ENCODE measurements at regions not wholly inside any gene's neighbourhood (a gene's known extent, or its start where the extent isn't known, plus 50 kb on each side); places are given as distances from the start of the nearest gene placed in this dataset.

DNA sequence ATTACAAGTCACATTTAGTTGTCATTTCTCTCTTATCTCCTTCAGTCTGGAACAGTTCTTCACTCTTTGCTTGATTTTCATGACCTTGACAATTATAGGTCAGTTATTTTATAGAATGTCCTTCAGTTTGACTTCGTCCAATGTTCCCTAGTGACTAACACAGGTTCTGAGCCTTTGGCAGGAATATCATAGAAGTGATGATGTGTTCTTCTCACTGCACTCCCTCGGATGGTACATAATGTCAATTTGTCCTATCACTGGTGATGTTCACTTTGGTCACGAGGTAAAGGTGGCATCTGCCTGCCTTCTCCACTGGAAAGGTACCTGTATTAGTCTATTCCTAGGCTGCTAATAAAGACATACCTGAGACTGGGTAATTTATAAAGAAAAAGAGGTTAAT is 126.0 kb upstream of the PTPN3 start:
- WGBS, 5 donors = 66 to 73% (median 70%) methylated on average over 3 of the region's 3 CpGs
- intact Hi-C loops (cut with DNase I; ENCODE audit: low total_unique reads) = no loop called here

DNA sequence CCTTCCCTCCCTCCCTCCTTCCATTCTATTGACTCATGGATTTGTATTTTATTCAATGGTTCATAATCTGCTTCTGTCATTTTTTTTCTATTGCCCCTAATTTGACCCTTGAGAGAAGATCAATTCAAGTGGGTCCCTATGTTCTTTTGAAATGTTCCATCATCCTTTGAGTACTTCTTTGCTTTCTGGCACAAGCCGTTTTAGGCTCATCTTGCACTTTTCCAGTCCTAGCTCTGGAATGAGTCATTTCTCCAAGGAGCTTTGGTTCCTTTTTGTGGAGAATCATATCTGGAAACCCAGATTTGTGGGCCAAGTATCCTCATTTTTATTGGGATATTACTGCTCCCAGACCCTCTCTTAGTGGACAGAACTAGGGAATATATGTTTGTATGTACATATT is 126.8 kb upstream of the PTPN3 start:
- no peaks in the 10 kb centered on the region for H3K36me3 ChIP-seq
- no peak overlapping the region for H3K27ac ChIP-seq
- H3K4me1 ChIP-seq = no peaks in the 10 kb centered on the region
- no peaks in the 10 kb centered on the region for H3K27me3 ChIP-seq
- intact Hi-C loops (cut with DNase I; ENCODE audit: low total_unique reads) = no loop called here
- TF ChIP-seq, protein P1, sequence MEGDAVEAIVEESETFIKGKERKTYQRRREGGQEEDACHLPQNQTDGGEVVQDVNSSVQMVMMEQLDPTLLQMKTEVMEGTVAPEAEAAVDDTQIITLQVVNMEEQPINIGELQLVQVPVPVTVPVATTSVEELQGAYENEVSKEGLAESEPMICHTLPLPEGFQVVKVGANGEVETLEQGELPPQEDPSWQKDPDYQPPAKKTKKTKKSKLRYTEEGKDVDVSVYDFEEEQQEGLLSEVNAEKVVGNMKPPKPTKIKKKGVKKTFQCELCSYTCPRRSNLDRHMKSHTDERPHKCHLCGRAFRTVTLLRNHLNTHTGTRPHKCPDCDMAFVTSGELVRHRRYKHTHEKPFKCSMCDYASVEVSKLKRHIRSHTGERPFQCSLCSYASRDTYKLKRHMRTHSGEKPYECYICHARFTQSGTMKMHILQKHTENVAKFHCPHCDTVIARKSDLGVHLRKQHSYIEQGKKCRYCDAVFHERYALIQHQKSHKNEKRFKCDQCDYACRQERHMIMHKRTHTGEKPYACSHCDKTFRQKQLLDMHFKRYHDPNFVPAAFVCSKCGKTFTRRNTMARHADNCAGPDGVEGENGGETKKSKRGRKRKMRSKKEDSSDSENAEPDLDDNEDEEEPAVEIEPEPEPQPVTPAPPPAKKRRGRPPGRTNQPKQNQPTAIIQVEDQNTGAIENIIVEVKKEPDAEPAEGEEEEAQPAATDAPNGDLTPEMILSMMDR (IDR thresholded peaks at IDR 0.05) = no peak
- TF ChIP-seq POLR2AphosphoS5 (IDR thresholded peaks at IDR 0.05) = no peak
- TF ChIP-seq EP300 (IDR thresholded peaks at IDR 0.05) = no peak
- TF ChIP-seq POLR2A (IDR thresholded peaks at IDR 0.05) = no peak
- 32 to 88% (median 76%) methylated on average over 1 of the region's 1 CpG for WGBS, 5 donors
- no peak for DNase-seq
- H3K9me3 ChIP-seq = no peaks in the 10 kb centered on the region
- H3K4me3 ChIP-seq = no peak overlapping the region

More for the DNA sequence above, 126.0 kb upstream of the PTPN3 start:
- DNase-seq = no peak
- Histone ChIP-seq H3K9me3 (no peaks in the 10 kb centered on the region), H3K27ac (no peak overlapping the region), H3K4me1 (no peaks in the 10 kb centered on the region), H3K27me3 (no peaks in the 10 kb centered on the region), H3K36me3 (no peaks in the 10 kb centered on the region), H3K4me3 (no peak overlapping the region)
- TF ChIP-seq POLR2AphosphoS5 (IDR thresholded peaks at IDR 0.05) (no peak), POLR2A (IDR thresholded peaks at IDR 0.05) (no peak), EP300 (IDR thresholded peaks at IDR 0.05) (no peak)
- TF ChIP-seq, protein P1 (IDR thresholded peaks at IDR 0.05) = no peak

DNA sequence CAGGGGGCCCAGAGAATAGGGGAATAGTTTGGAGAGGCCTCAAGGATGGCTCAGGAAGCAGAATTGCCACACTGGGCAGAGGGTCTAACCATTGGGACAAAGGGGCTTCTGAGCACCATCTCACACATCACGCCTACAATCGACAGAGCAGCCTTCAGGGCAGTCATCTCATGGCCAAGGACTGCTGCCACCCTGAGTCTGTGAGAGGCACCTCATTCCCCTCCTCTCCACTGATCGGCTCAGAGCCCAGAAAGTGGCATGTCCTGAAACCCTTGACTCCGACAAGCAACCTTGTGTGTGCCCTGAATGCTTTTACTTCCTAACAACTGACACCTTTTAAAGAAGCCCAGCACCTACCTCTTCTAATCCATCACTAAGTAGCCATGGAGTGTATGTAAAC is 128.9 kb upstream of the PTPN3 start:
- TF ChIP-seq EP300 (IDR thresholded peaks at IDR 0.05) (no peak), POLR2AphosphoS5 (IDR thresholded peaks at IDR 0.05) (no peak), POLR2A (IDR thresholded peaks at IDR 0.05) (no peak)
- TF ChIP-seq, protein P1 (IDR thresholded peaks at IDR 0.05) = no peak
- WGBS, 5 donors = 61 to 79% (median 69%) methylated on average over 4 of the region's 4 CpGs
- no peak for DNase-seq

DNA sequence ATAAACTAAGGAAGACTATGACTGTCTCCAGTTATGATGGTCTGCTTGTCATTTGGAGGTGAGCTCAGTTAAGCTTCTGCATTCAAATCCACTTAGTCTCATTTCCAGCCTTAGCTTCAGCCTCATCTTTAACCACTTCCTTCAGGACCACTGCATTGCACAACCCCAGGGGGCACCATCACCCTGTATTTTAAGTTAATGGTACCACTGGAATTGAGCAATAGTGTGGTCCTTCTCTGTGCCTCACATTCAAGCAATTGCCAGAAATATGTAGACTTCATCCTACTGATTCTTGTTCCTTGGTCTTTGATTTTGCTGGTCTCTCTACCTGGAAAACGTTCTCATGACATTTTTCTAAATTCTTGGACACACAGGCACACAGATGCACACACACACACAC is 131.5 kb upstream of the PTPN3 start:
- TF ChIP-seq, protein P1 (IDR thresholded peaks at IDR 0.05) = no peak
- TF ChIP-seq POLR2AphosphoS5 (IDR thresholded peaks at IDR 0.05) = no peak
- TF ChIP-seq POLR2A (IDR thresholded peaks at IDR 0.05) = no peak
- TF ChIP-seq EP300 (IDR thresholded peaks at IDR 0.05) = no peak
- 50 to 69% (median 62%) methylated on average over 1 of the region's 1 CpG for WGBS, 5 donors
- intact Hi-C loops (cut with DNase I; ENCODE audit: low total_unique reads) = no loop called here
- Histone ChIP-seq H3K4me1 (no peaks in the 10 kb centered on the region), H3K27me3 (no peaks in the 10 kb centered on the region), H3K9me3 (no peaks in the 10 kb centered on the region), H3K27ac (no peak overlapping the region), H3K36me3 (no peaks in the 10 kb centered on the region), H3K4me3 (no peak overlapping the region)
- no peak for DNase-seq

More for the DNA sequence above, 128.9 kb upstream of the PTPN3 start:
- intact Hi-C loops (cut with DNase I; ENCODE audit: low total_unique reads) = no loop called here
- H3K36me3 ChIP-seq = no peaks in the 10 kb centered on the region
- H3K27me3 ChIP-seq = no peaks in the 10 kb centered on the region
- H3K4me3 ChIP-seq = no peak overlapping the region
- H3K4me1 ChIP-seq = no peaks in the 10 kb centered on the region
- no peaks in the 10 kb centered on the region for H3K9me3 ChIP-seq
- H3K27ac ChIP-seq = no peak overlapping the region

All from stomach (tissue), 8 donors.